NCI-H2171 (cell line): ENCODE measurements at regions not wholly inside any gene's neighbourhood (a gene's known extent, or its start where the extent isn't known, plus 50 kb on each side); places are given as distances from the start of the nearest gene placed in this dataset.
"Not testable (repeated sequence)": the region's sequence is repeated elsewhere in the genome, so short reads cannot be mapped to it uniquely, and the experiment has no call there.

Experiments used
- DNase-seq: peaks from one replicate; lab custom pipeline; 2025; lab: John Stamatoyannopoulos, UW

GRCh38 chr6:27773542-27774263 lies 138.5 kb downstream of the OR2B2 start:
- not testable (repeated sequence) for DNase-seq

DNA sequence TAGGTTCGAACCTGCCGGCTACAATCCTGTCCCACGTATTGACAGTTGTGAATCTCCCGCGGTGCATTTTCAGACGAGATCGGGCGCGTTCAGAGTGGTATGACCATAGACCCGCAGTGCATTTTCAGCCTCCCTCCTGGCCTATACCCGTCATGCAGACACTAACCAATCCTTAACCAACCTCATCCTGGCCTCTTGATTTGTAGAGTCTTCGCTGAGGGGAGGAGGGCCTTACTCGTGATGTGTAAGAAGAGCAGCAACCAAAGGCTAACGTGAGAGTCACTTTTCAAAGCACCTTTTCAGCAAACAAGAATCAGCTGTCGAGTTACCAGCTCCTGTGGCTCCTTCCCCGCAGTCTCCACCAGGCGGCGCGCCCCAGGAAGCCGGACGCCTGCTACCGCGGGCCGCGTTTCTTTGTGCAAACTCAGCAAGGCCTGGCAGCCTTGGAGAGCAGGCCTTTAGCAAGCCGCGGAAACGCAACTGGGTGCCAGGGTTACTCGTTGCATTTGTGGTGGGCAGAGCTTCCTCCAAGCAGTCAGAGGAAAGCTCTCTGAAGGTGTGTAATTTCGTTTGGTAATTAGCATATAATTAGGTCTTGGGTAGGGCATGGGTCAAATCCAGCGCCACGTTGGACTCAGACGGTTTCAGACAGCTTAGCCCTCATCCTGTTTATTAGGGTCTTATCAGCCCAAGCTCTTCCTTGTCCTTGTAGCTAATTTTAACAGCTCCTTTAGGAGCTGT lies 139.8 kb downstream of the OR2B2 start:
- DNase-seq, result peak; percentile 74

- no peak for DNase-seq
These were observed 141.0 kb downstream of the OR2B2 start for GRCh38 chr6:27771235-27771634.

- DNase-seq, result no peak
These were observed 141.5 kb downstream of the OR2B2 start for GRCh38 chr6:27770724-27771123.

DNA sequence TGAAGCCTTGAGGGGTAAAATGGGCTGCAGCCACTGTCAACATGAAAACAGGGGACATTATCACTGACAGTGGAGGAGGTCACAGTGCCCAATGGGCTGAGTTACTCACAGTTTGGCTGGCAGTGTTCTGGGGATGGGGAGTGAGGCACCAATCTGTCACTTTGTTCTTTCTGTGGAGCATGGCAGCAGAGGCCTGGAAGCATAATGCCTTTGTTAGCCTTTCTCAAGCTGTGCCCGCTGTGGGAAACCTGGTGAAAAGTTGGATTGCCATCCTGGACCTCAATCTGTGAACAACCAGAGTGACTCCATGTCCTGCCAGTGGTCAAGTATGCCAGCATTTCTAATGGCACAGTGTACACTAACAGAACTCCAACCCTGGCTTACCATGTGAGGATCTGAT lies 143.6 kb downstream of the OR2B2 start:
- no peak for DNase-seq

DNA sequence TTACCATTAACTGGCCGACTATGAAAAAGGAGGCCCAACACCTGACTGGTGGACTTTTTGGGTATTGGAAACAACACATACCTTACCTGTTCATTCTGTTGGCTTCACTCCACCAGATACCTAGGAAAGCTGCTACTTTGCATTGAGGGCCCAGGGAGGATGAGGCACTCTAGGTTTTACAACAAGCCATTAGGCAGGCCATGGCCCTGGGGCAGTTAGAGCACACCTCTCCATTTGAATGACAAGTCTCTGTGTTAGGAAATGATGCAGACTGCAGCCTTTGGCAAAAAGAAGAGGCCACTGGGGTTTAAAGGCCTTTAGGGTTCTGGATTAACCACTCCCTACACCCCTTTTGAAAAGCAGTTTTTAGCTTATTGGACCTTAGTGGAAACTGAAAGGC lies 144.3 kb downstream of the OR2B2 start:
- no peak for DNase-seq

- no peak for DNase-seq
These were observed 145.8 kb downstream of the OR2B2 start for GRCh38 chr6:27766405-27766804.

DNA sequence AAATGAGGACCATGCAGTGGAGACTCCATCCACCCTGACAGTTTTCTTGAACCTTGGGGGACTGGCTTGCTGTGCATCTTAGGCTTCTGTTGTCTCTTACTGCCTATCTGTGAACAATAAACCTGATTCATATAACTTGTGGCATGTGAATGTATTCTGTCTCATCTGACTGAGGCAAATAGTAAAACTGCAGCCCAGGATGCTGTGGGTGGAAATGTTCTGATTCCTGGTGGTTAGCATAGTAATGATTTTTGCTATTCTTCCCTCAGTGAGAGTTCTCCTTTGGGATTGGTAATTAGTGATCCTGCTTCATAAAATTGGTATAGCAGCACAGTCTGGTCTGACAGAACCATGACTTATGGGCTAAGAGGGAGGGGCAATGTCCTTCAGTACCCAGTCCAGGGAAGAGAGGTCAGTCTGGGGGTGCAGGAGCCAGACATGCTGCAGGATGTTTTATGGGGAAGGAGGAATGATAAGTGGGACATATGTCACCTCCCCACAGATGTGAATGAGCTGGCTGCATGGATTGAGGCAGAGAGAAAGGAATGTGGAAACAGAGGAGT lies 147.1 kb downstream of the OR2B2 start:
- DNase-seq, result no peak

DNA sequence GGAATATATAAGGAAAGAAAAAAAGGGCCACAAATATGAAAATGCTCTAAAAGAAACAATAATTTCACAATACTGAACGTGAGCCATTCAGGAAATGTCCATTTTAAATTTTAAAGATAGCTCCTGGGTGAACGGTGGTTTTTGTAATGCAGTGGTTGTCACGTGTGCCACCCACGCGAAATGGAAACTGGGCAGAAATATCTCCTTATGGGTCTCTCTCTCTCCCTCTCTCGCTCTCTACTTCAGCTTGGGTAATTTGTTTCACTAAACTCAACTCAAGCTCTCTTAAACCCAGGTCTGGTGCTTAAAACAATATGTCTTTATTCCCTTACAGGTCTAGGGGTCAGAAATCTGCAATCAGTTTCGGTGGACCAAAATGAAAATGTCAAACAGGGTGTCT lies 150.8 kb downstream of the OR2B2 start:
- no peak for DNase-seq

- DNase-seq, result no peak
These were observed 151.7 kb downstream of the OR2B2 start for GRCh38 chr6:27760464-27760863.

GRCh38 chr6:27759930-27760329 lies 152.3 kb downstream of the OR2B2 start:
- DNase-seq, result no peak

DNA sequence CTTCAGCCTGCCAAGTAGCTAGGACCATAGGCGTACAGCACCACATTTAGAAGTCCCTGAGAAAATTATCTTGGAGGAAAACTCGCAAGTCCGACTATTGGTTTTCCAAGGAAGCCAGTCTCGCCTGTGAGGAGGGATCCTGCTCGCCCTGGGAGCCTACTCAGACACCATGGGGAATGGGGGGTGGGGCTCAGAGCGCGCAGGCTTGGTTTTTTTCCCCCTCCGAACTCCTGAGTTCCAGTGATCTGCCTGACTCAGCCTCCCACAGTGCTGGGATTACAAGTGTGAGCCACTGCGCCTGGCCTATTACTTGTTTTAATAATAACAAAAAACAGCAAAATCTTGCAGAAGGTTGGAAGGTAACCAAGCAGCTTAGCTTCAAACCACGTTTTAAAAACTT lies 153.7 kb downstream of the OR2B2 start:
- no peak for DNase-seq

DNA sequence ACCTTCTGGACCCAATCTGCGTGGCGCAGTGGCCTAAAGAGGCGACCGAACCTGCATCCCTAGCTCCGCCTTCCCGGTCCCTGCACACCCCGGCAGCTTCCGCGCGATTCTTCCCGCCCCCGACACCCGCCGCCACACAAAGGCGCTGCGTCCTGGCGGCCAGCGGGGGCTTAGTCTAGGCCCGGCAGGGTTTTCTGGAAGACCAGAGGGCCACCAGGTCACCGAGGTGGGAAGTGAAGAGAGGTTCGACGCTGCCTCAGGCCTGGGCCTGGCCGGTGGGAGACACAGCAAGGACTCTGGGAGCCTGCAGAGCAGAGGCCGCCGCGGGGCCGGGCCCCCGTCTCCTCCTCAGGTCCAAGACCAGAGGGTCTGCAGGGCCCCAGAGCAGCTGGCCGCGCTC lies 154.9 kb downstream of the OR2B2 start:
- DNase-seq, result no peak

- DNase-seq, result no peak
These were observed 156.4 kb downstream of the OR2B2 start for GRCh38 chr6:27755768-27756167.

- no peak for DNase-seq
These were observed 157.8 kb downstream of the OR2B2 start for GRCh38 chr6:27754408-27754782.

DNA sequence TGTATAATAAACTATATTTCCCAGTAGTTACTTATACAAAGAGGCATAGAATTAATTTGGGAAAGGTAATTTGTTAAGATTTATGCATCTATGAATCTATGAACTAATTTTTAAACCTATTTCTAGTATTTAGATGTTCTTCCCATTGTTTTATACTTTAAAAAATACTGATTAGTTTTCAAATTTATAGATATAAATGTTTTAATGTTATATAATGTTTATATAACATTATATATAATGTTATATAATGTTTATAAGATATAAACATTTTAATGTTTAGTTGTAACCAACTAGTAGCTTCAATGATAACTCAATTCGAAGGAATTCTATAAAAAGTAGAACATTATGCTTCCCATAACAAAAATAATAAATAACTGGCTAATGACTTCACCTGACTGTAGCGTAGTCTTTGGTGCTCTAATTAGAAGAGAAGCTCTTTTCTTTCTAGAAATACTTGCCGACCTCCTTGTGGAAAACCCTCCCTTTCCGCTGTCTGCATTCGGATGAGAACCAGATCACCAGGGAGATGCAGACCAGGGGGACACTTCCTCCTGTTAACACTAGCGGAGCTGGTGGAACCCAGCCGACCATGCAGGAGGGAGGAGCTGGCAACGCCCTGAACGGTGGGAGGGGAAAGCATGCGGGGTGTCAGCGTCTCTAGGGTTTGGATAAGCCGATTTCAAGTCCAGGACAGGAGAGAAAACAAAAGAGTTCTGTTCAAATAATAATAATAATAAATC lies 158.4 kb downstream of the OR2B2 start:
- peak; percentile 86 for DNase-seq

- peak; percentile 55 for DNase-seq
These were observed 159.9 kb downstream of the OR2B2 start for GRCh38 chr6:27752038-27752885.

DNA sequence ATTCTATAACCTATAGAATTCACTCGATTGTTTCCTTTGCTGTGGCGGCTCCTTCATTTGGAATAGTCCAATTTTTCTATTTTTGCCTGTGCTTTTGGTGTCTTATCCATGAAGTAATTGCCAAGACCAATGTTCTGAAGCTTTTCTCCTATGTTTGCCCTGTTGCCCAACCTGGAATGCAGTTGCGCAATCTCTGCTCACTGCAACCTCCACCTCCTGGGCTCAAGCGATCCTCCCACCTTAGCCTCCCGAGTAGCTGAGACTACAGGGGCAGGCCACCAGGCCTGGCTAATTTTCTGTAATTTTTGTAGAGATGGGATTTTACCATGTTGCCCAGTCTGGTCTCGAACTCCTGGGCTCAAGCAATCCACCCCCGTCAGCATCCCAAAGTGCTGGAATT lies 163.5 kb downstream of the OR2B2 start:
- DNase-seq, result no peak

GRCh38 chr6:27747637-27748036 lies 164.6 kb downstream of the OR2B2 start:
- DNase-seq, result no peak

DNA sequence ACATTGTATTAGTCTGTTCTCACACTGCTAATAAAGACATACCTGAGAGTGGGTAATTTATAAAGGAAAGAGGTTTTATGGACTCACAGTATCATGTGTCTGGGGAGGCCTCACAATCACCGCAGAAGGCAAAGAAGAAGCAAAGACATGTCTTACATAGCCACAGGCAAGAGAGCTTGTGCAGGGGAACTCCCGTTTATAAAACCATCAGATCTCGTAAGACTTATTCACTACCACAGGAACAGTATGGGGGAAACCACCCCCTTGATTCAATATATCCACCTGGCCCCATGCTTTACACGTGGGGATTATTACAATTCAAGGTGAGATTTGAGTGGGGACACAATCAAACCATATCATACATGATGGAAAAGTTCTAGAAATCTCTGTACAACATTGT lies 165.3 kb downstream of the OR2B2 start:
- not testable (repeated sequence) for DNase-seq

- DNase-seq, result no peak
These were observed 168.4 kb downstream of the OR2B2 start for GRCh38 chr6:27743787-27744186.
